Glutamatergic neuron (in vitro differentiated cells): ENCODE measurements at regions not wholly inside any gene's neighbourhood (a gene's known extent, or its start where the extent isn't known, plus 50 kb on each side); places are given as distances from the start of the nearest gene placed in this dataset.

ENCODE experiments used
- DNase-seq: peaks from one replicate; pipeline ENCODE4 v3.0.0; 2022
- H3K27ac Mint-ChIP-seq: one replicate; pipeline ENCODE4 v1.8.0; 2020; ENCODE audit warnings: mild to moderate bottlenecking, mixed read lengths, inconsistent platforms; ENCODE audit not compliant: unreplicated experiment
- H3K27me3 Mint-ChIP-seq: one replicate; pipeline ENCODE4 v1.8.0; 2020; ENCODE audit warnings: mild to moderate bottlenecking, moderate library complexity, mixed read lengths, inconsistent platforms; ENCODE audit not compliant: unreplicated experiment
- H3K36me3 Mint-ChIP-seq: one replicate; pipeline ENCODE4 v1.8.0; 2020; ENCODE audit warnings: mild to moderate bottlenecking, mixed read lengths, inconsistent platforms; ENCODE audit not compliant: unreplicated experiment
- H3K4me1 Mint-ChIP-seq: one replicate; pipeline ENCODE4 v1.8.0; 2020; ENCODE audit warnings: mild to moderate bottlenecking, low read depth, mixed read lengths, inconsistent platforms; ENCODE audit not compliant: unreplicated experiment
- H3K4me3 Mint-ChIP-seq: one replicate; pipeline ENCODE4 v1.8.0; 2020; ENCODE audit warnings: mild to moderate bottlenecking, mixed read lengths, inconsistent platforms; ENCODE audit not compliant: unreplicated experiment
- H3K9me3 Mint-ChIP-seq: one replicate; pipeline ENCODE4 v1.8.0; 2020; ENCODE audit warnings: mild to moderate bottlenecking, moderate library complexity, mixed read lengths, inconsistent platforms; ENCODE audit not compliant: unreplicated experiment
- CTCF ChIP-seq: fragments of 200-600 bp; sonication (generic); IDR thresholded peaks from one replicate; pipeline ENCODE4 v1.5.0; 2021; ENCODE audit not compliant: partially characterized antibody, unreplicated experiment

- Mint-ChIP-seq H3K4me3 (no peak overlapping the region), H3K9me3 (peaks cover 2% of the 10 kb centered on the region), H3K27me3 (no peaks in the 10 kb centered on the region), H3K36me3 (no peaks in the 10 kb centered on the region), H3K27ac (no peak overlapping the region), H3K4me1 (peaks cover 12% of the 10 kb centered on the region)
- no peak for TF ChIP-seq CTCF
- no peak for DNase-seq
These were observed 154.5 kb upstream of the KLF14 start for GRCh38 chr7:130888468-130888867.

GRCh38 chr7:130890176-130891020 lies 156.4 kb upstream of the KLF14 start:
- Mint-ChIP-seq H3K4me3 (no peak overlapping the region), H3K36me3 (no peaks in the 10 kb centered on the region), H3K27ac (no peak overlapping the region), H3K9me3 (peaks cover 2% of the 10 kb centered on the region), H3K4me1 (peaks cover 14% of the 10 kb centered on the region), H3K27me3 (no peaks in the 10 kb centered on the region)
- DNase-seq = no peak
- no peak for TF ChIP-seq CTCF

- TF ChIP-seq CTCF = no peak
- no peak overlapping the region for H3K4me3 Mint-ChIP-seq
- no peak for DNase-seq
- H3K9me3 Mint-ChIP-seq = peaks cover 2% of the 10 kb centered on the region
- H3K27ac Mint-ChIP-seq = no peak overlapping the region
- H3K27me3 Mint-ChIP-seq = no peaks in the 10 kb centered on the region
- H3K36me3 Mint-ChIP-seq = no peaks in the 10 kb centered on the region
- peaks cover 24% of the 10 kb centered on the region for H3K4me1 Mint-ChIP-seq
These were observed 157.5 kb upstream of the KLF14 start for GRCh38 chr7:130891254-130892094.

- no peak for TF ChIP-seq CTCF
- no peaks in the 10 kb centered on the region for H3K27me3 Mint-ChIP-seq
- no peak overlapping the region for H3K27ac Mint-ChIP-seq
- peaks cover 2% of the 10 kb centered on the region for H3K9me3 Mint-ChIP-seq
- H3K4me1 Mint-ChIP-seq = peaks cover 28% of the 10 kb centered on the region
- no peak for DNase-seq
- no peak overlapping the region for H3K4me3 Mint-ChIP-seq
- no peaks in the 10 kb centered on the region for H3K36me3 Mint-ChIP-seq
These were observed 159.5 kb upstream of the KLF14 start for GRCh38 chr7:130893441-130893894.
